ENCODE measurements at regions not wholly inside any gene's neighbourhood (a gene's known extent, or its start where the extent isn't known, plus 50 kb on each side); places are given as distances from the start of the nearest gene placed in this dataset.

DNA sequence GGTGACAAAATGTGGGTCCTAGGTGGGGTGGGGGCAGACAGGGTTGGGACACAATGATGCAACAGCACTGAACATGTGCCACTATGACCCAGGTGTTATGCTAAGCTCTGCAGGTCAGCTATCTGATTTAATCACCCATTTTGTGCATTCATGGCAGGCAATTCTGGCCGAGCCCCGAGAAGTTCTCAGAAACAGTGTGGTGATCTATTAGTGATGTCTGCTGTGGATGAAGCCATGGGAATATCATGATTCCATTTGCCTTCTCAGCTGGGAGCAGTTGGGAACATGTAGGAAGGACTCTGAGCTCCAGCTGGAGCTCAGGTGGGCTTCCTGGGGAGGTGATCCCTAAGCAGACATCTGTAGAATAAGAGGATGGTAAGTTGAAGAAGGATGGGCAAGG lies 194.0 kb upstream of the POU3F1 start:
- no peak for DNase-seq (ENCODE audit: low read depth in 2 of 3, low spot score in 1 of 3)

- no peak for DNase-seq (ENCODE audit: low read depth in 2 of 3, low spot score in 1 of 3)
These were observed 192.8 kb upstream of the POU3F1 start for GRCh38 chr1:38239258-38239835.

DNA sequence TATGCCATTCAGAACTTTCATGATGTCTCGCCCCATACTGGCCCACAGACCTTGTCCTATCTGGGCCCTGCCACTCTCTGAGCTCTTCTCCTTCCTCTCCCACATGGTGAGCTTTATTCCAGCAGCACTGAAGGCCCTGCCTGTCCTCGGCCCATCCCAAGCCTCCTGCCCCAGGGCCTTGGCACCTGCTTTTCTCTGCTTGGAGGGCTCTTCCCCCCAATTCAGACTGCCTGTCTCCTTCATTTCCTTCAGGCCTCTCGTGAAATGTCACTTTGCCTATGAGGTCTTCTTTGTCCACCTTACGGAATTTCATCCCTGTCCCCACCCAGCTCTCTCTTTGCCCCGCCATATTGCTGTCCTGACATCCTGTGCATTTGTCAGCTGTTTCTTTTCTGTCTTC lies 191.7 kb upstream of the POU3F1 start:
- DNase-seq (ENCODE audit: low read depth in 2 of 3, low spot score in 1 of 3) = no peak

GRCh38 chr1:38235705-38236104 lies 189.1 kb upstream of the POU3F1 start:
- no peak for DNase-seq (ENCODE audit: low read depth in 2 of 3, low spot score in 1 of 3)

DNA sequence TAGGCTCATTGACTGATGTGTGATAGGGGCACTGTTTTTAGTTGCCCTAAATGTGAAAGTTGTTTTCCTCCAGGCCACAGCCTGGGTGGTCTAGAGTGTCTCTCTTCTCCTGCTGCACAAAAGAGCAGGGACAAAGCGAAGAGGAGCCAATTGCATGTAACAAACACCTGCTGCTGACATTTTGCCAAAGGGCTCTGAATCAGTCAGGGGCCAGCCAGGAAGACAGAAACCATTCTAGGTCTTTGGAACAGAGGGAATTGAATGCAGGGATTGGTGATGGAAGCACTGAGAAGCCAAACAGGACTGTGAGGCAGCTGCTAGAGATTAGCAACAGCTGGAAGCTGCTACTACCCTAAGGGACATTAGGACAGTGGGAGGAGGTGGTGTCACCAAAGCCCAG lies 185.3 kb upstream of the POU3F1 start:
- DNase-seq (ENCODE audit: low read depth in 2 of 3, low spot score in 1 of 3) = no peak

DNA sequence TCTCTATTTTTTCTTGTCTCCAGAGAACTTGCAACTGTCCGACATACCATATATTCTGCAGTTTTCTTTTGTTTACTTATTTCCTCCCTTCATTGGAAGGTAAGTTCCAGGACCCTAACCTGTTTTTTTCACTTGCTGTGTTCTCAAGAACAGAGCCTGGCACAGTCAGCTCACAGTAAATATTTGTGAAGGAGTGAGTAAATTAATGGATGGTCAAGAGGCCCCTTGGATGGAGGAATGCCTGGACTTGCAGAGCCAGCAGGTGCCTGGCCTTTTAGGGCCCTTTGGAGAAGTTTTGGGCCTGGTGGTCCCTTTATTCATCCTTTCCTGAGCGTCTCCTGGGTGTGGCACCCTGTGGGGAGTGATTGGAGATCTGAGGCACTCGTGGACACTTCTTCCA lies 182.1 kb upstream of the POU3F1 start:
- DNase-seq (ENCODE audit: low read depth in 2 of 3, low spot score in 1 of 3) = no peak

DNA sequence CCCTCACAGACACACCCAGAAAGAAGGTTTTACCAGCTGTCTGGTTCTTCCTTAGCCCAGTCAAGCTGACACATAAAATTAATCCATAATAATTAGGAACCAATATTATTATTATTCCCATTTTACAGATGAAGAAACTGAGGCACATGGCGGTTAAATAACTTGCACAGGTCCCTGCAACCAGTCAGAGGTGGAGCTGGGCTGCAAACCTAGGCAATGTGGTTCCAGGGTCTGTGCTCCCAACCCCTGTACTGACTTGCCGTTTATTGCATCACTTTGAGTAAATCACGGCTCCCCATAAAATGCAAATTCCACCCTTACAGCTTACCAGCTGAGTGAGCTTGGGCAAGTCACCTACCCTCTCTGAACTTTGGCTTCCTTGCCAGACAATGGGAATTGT lies 179.2 kb upstream of the POU3F1 start:
- DNase-seq (ENCODE audit: low read depth in 2 of 3, low spot score in 1 of 3) = no peak

DNA sequence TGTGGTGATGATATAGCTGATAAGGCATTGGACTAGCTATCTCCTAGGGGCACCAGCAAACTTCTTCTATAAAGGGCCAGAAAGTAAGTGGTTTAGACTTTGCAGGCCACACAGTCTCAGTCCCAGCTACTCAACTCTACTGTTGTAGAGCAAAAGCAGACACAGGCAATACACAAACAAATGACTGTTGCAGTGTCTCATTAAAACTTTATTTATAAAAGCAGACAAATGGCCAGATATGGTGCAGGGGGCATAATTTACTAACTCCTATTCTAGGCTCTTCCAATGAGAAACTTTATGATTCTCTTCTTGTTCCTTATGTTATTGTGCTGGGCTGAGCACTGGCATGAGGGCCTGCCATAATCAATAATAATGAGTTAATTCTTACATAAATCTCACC lies 176.8 kb upstream of the POU3F1 start:
- no peak for DNase-seq (ENCODE audit: low read depth in 2 of 3, low spot score in 1 of 3)

DNA sequence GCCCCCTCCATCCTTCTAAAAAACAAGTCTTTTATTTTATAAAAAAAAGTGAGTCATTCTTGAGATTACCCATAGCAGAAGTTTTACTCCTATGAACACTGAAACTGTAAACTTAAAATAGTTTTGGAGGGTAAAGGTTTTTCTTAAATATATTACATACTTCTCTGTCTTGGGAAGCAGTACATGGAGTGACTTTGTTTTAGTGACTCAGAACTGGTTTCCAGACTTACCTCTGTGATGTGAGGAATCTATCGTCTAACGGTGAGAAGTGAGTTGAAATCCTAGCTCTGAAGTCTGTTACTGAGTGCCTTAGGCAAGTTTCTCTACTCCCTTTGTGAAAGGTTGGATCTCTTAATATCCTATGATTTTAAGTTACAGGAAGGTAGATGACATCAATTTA lies 176.3 kb upstream of the POU3F1 start:
- no peak for DNase-seq (ENCODE audit: low read depth in 2 of 3, low spot score in 1 of 3)

DNA sequence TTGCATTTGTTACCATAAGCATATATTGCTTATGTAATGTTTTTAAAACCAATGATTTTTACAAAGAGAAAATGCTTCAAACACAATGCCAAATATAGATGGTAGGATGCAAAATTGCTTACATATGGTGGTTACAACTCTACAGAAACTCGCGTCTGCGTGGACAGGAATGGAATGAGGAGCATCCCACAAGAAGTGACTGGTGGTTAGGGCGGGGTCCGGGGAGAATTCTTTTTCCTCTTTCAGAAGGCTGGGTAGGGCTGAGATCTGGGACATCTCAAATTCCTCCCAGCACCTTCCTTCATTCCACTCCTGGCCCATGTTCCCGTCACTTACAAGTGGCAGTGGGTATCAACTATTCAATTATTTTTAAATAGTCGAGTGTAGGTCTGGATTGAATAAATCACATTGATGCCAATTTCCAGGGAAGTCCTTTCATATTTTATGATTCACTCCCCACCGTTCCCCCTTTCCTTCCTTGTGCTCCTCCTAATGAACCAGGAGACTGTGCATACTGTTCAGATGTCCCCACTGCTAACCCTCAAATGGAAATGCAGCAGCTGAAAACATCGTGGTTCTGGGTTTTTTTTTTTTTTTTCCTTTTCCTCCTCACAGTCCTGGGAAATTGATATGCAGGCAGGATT lies 174.5 kb upstream of the POU3F1 start:
- DNase-seq (ENCODE audit: low read depth in 2 of 3, low spot score in 1 of 3) = no peak

DNA sequence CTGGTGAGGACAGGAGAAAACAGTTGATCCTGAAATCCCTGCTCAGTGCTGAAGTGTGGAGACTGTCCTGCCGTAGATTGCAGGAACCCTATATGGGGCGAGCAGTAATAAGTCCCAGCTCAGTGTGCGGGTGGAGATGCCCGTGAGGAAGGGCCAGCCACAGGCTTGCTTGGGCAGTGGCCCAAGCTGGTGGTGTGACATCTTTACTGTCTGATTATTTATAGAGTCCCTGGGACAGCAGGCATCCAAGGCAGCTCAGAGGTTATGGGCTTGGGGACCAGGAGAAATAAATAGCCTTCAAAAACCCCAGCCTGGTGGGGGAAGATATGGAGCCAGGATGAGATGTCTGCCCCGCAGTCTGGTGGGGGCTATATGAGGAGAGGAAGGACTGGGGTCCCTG lies 170.7 kb upstream of the POU3F1 start:
- no peak for DNase-seq (ENCODE audit: low read depth in 2 of 3, low spot score in 1 of 3)

DNA sequence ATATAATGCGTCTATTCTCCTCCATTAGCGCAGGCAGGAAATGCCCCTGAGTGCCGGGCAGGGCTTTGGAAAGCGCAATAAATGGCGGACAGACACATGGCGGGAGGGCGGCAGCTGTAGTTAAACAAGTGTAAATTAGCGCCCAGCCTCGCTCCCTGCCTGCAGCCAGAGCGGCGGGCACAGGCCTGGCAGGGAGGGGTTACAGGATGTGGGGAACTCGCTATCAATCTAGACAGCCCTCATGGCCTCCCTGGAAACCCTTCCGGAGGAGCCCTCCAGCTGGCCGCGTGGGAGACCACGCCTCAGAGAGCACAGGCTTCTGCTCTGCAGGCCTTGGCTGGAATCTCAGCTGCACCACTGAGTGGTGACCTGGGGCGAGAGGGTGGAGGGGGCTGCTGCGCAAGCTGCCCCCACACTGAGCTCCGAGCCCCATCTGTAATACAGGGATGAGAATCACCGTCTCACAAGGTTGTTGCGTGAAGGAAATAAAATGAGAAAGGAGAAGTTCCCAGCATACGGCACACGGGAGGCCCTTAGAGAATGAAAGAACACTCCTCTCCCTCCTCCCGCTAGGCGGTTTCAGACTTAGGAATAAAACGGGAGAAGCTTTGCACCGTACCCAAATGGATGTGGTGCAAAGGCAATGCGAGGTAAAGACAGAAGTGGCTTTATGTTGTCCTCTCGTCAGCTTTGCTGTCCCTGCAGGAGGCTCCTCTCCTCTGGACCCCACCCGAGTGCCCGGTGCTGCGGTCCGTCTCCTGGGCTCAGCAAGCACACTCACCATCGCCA lies 167.2 kb upstream of the POU3F1 start:
- no peak for DNase-seq (ENCODE audit: low read depth in 2 of 3, low spot score in 1 of 3)

DNA sequence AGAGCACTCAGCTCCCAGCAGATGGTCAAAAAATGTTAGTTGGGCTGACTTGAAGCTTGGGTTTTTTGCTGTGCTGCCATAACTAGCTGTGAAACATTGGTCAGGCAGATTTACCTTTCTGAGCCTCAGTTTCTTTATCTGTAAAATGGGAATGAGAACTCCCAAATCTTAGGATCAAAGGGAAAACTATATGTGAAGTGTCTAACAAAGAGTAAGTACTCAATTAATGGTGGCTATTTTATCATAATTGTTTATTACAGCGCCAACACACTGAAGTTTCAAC lies 164.2 kb upstream of the POU3F1 start:
- no peak for DNase-seq (ENCODE audit: low read depth in 2 of 3, low spot score in 1 of 3)

DNA sequence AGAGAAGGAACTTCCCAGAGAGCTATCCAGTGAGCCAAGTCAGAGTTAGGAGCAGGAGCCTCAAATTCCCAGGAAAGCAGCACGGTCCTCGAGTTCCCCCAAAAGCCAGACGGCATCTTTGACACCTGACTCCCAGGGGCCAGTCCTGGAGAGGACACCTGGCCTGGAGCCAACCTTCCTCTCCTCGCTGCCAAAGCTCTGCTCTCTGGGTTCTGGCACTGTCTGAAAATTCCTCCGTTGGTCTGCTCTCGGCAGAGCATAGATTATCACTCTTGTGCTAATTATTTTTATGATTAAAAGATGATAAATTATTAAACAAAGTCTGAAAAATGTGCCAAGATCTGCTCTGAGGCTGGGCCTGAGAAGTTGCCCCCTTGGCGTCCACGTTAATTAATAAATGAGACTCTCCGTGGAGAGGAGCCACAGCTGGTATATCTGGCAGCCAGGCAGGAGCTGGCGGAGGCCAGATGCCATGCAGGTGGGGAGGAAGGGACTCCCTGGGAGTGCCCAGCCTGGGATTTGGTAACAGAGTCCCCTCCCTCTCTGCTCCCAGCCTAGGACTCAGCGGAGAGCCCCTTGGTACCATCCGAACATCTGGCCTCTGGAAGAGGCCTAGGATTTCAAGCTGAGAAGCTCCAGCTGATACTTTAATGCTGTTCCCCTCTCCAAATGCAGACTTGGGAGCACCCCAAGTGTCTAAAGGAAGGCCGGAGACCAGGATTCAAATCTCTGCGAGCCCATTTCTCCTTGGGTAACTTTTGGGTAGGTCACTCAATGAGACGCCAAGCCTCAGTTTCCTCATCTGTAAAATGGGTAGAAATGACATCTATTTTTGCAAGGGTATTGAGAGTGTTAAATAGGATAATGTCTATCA lies 163.7 kb upstream of the POU3F1 start:
- DNase-seq (ENCODE audit: low read depth in 2 of 3, low spot score in 1 of 3) = no peak

DNA sequence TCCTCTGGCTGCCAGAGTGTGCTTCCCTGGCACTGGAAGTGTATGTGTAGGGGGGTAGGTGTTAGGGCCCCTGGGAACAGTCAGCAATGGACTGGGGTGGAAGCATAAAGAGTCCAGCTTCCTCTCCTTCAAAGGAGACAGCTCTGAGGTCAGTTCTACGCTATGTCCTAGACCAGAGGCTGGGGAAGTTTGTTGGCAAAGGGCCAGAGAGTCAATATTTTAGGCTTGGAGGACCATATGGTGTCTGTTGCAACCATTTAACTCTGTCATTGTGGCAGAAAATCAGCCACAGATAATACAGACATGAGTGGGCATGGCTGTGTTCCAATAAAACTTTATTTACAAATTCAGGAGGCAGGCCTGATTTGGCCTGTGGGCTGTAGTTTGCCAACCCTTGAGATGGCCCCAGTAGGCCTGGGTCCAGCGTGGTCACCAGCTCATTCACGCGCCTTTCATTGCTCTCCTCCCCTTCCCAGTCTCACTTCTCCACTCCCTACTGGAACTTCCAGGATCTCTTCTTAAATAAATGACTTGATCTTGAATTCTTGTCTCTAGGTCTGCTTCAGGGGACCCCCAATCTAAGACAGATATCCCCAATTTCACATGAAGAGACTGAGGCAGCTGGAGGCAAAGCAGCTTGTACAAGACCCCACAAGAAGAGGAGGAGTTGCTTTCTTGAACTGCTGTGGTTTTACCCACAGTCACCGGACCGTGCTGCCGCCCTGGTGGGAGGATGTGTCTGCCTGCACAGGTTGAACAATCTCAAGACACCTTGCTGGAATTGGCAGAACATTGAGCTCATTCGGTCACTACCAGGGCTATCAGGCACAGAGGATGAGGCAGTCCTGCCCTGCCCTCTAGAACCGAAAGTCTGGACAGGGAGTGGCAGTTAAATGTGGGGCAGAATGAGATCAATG lies 162.4 kb upstream of the POU3F1 start:
- no peak for DNase-seq (ENCODE audit: low read depth in 2 of 3, low spot score in 1 of 3)

GRCh38 chr1:38207906-38208305 lies 161.3 kb upstream of the POU3F1 start:
- DNase-seq (ENCODE audit: low read depth in 2 of 3, low spot score in 1 of 3) = no peak

GRCh38 chr1:38207275-38207674 lies 160.7 kb upstream of the POU3F1 start:
- no peak for DNase-seq (ENCODE audit: low read depth in 2 of 3, low spot score in 1 of 3)

DNA sequence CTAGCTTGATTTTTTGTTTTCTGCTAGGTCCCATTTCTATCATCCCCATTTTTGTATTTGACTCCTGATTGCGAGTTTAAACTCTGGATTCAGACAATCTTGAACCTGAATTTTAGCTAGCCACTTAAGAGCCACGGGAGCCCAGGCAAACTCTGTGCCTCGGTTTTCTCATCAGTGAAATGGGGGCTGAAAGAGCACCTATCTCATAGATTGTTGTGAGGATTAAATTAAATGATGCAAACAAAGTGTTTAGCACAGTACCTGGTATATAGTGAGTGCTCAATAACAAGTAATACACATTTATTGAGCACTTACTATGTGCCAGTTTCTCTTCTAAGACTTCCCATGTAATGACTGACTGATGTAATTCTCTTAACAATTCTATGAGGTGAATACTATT lies 158.1 kb upstream of the POU3F1 start:
- no peak for DNase-seq (ENCODE audit: low read depth in 2 of 3, low spot score in 1 of 3)

DNA sequence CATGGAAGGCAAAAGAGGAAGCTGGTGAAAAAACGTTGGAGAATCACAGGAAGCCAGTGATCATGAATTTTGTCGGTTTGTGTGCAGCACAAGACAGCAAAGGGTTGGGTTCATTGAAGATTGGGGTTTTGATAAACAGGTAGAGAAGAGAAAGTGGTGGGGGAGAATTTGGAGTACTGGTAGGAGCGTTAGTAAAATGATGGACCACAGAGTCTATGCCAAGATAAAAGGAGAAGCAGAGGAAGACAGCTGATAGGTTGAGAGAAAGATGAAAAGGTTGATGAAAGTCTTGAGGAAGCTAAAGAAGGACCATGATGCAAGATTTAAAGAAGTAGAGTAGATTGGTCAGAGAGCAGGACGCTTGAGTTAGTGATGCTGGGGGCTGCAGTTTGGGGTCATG lies 156.8 kb upstream of the POU3F1 start:
- no peak for DNase-seq (ENCODE audit: low read depth in 2 of 3, low spot score in 1 of 3)

GRCh38 chr1:38201431-38201830 lies 154.8 kb upstream of the POU3F1 start:
- DNase-seq (ENCODE audit: low read depth in 2 of 3, low spot score in 1 of 3) = no peak

DNA sequence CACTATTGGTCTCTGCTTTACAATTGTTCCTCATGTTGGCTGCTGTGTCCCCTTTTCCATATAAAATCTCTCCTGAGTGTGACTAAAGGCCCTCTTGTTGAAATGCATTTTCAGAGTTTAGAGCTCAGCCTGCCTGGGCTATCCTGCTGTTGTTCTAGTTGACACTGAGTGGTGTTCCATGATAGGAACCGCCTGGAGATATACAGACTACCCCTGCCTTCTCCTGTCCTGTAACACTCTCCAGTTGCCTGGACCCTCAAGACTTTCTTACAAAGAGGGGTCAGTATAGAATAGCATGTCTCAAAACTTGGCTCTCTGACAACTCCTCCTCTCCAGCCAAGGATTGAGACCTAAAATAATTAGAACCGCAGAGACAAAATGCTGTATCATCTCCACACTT lies 152.0 kb upstream of the POU3F1 start:
- no peak for DNase-seq (ENCODE audit: low read depth in 2 of 3, low spot score in 1 of 3)

All from stimulated activated CD4-positive, alpha-beta T cell treated with anti-CD3 and anti-CD28 coated beads, Interleukin-12 subunit alpha, Interleukin-12 subunit beta, amount 100 ng/mL, for 48 hours (primary cell).